Neural cell (in vitro differentiated cells): ENCODE measurements at regions not wholly inside any gene's neighbourhood (a gene's known extent, or its start where the extent isn't known, plus 50 kb on each side); places are given as distances from the start of the nearest gene placed in this dataset.

Experiments
- H2AFZ ChIP-seq: fragments of 200-600, 300-800 bp; sonication (generic), shearing (Covaris generic); 2 replicates; pipeline ENCODE4 v1.6.0; 2014; ENCODE audit warnings: low read depth, mild to moderate bottlenecking, antibody characterized with exemption, low read length, moderate library complexity
- H3F3A ChIP-seq: fragments of 200-600 bp; shearing (Covaris generic); 2 replicates; pipeline ENCODE4 v1.6.1; 2016; ENCODE audit warnings: mild to moderate bottlenecking, moderate library complexity, mixed read lengths, antibody characterized with exemption, low read length; ENCODE audit not compliant: insufficient read depth, poor library complexity, severe bottlenecking
- H3K27ac ChIP-seq: fragments of 200-600, 300-800 bp; sonication (generic), shearing (Covaris generic); 2 replicates; pipeline ENCODE4 v1.5.1; 2014; ENCODE audit warnings: mild to moderate bottlenecking, low read length, moderate library complexity
- H3K27me3 ChIP-seq: fragments of 300-800, 200-600 bp; sonication (generic), shearing (Covaris generic); 2 replicates; pipeline ENCODE4 v1.6.0; 2014; ENCODE audit warnings: mild to moderate bottlenecking, low read depth, low read length, moderate library complexity; ENCODE audit not compliant: insufficient read depth
- H3K36me3 ChIP-seq: fragments of 300-800, 200-600 bp; sonication (generic), shearing (Covaris generic); 2 replicates; pipeline ENCODE4 v1.5.1; 2014; ENCODE audit warnings: mild to moderate bottlenecking, antibody characterized with exemption, low read length, moderate library complexity; ENCODE audit not compliant: insufficient read depth
- H3K4me2 ChIP-seq: fragments of 300-800, 200-600 bp; sonication (generic), shearing (Covaris generic); 2 replicates; pipeline ENCODE4 v1.6.0; 2014; ENCODE audit warnings: mild to moderate bottlenecking, low read length
- H3K4me3 ChIP-seq: fragments of 300-800, 200-600 bp; sonication (generic), shearing (Covaris generic); 2 replicates; pipeline ENCODE4 v1.5.1; 2014; ENCODE audit warnings: mild to moderate bottlenecking, low read length, moderate library complexity
- H3K79me2 ChIP-seq: fragments of 200-600 bp; shearing (Covaris generic); replicated peaks from 2 replicates; pipeline ENCODE4 v1.6.0; 2014; ENCODE audit warnings: mild to moderate bottlenecking, low read length, moderate library complexity; ENCODE audit not compliant: insufficient read depth
- H3K9ac ChIP-seq: fragments of 300-800, 200-600 bp; sonication (generic), shearing (Covaris generic); 2 replicates; pipeline ENCODE4 v1.6.1; 2016; ENCODE audit warnings: mild to moderate bottlenecking, low read length, mixed read lengths
- H3K9me2 ChIP-seq: fragments of 200-600 bp; shearing (Covaris generic); 2 replicates; pipeline ENCODE4 v1.6.1; 2016; ENCODE audit warnings: mild to moderate bottlenecking, low read length, mixed read lengths; ENCODE audit not compliant: insufficient read depth
- H3K9me3 ChIP-seq: fragments of 200-600, 300-800 bp; sonication (generic), shearing (Covaris generic); 2 replicates; pipeline ENCODE4 v1.6.1; 2016; ENCODE audit warnings: mild to moderate bottlenecking, mixed run types, low read length, moderate library complexity, mixed read lengths
- H4K20me1 ChIP-seq: fragments of 200-600 bp; shearing (Covaris generic); 2 replicates; pipeline ENCODE4 v1.6.1; 2016; ENCODE audit warnings: mild to moderate bottlenecking, mixed run types; ENCODE audit not compliant: insufficient read depth
- EP300 ChIP-seq: fragments of 450-650 bp; conservative IDR thresholded peaks from 2 replicates; pipeline ENCODE4 v1.6.1; 2014; ENCODE audit warnings: antibody characterized with exemption, mild to moderate bottlenecking, moderate library complexity; ENCODE audit not compliant: poor library complexity, severe bottlenecking
- EZH2 ChIP-seq: fragments of 200-600, 300-800 bp; shearing (Covaris generic), sonication (generic); IDR thresholded peaks from 2 replicates; pipeline ENCODE4 v1.6.1; 2014; ENCODE audit warnings: antibody characterized with exemption, low read length, borderline replicate concordance, mild to moderate bottlenecking; ENCODE audit not compliant: insufficient read depth, poor library complexity, severe bottlenecking
- MXI1 ChIP-seq: fragments of 450-650 bp; conservative IDR thresholded peaks from 2 replicates; pipeline ENCODE4 v1.6.1; 2014; ENCODE audit warnings: antibody characterized with exemption, mild to moderate bottlenecking; ENCODE audit not compliant: poor library complexity, severe bottlenecking
- POLR2AphosphoS5 ChIP-seq: IDR thresholded peaks from 2 replicates; pipeline ENCODE4 v1.6.1; 2012
- RAD21 ChIP-seq: fragments of 450-650 bp; conservative IDR thresholded peaks from 2 replicates; pipeline ENCODE4 v1.6.1; 2014; ENCODE audit warnings: antibody characterized with exemption, mild to moderate bottlenecking, moderate library complexity
- SMC3 ChIP-seq: fragments of 450-650 bp; conservative IDR thresholded peaks from 2 replicates; pipeline ENCODE4 v1.6.1; 2014; ENCODE audit warnings: antibody characterized with exemption, mild to moderate bottlenecking, moderate library complexity; ENCODE audit not compliant: poor library complexity
- TAF1 ChIP-seq: IDR thresholded peaks from 2 replicates; pipeline ENCODE4 v1.6.1; 2012; ENCODE audit warnings: low read depth
- TF ChIP-seq, protein P1 (sequence below): IDR thresholded peaks from 2 replicates; pipeline ENCODE4 v1.6.1; 2012; ENCODE audit warnings: borderline replicate concordance
- TF ChIP-seq, protein P2 (sequence below): fragments of 450-650 bp; IDR thresholded peaks from 2 replicates; pipeline ENCODE4 v1.5.1; 2014; ENCODE audit warnings: antibody characterized with exemption, mild to moderate bottlenecking, moderate library complexity; ENCODE audit not compliant: poor library complexity, severe bottlenecking

DNA sequence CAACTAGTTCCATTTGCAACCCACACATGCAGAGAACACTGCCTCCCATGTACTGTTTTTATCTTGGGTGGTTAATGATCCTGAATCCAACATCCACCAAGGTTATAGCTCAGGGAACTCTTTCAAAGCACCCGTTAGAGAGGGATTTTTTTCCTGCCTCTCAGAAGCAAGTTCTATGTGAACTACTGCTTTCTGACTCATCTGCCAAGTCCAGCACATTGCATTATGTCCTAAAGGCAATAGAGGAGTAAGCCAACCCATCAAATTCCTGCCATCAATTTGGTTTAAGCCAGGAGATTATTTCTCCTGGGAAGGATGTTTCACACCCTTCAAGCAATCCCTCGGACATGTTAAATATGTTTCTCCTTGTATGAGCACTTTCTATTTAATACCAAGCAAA lies 334.5 kb downstream of the GASK1B start:
- Histone ChIP-seq H3K4me3 (no peak overlapping the region), H3K4me2 (no peak overlapping the region), H4K20me1 (no peaks in the 10 kb centered on the region), H3K27me3 (no peaks in the 10 kb centered on the region), H3K36me3 (no peaks in the 10 kb centered on the region), H3K27ac (no peak overlapping the region), H2AFZ (no peak overlapping the region), H3K9me2 (no peaks in the 10 kb centered on the region), H3K9me3 (no peaks in the 10 kb centered on the region), H3K9ac (no peak overlapping the region), H3F3A (no peaks in the 10 kb centered on the region), H3K79me2 (no peaks in the 10 kb centered on the region)
- TF ChIP-seq RAD21 (no peak), POLR2AphosphoS5 (no peak), SMC3 (no peak), EZH2 (no peak), MXI1 (no peak), TAF1 (no peak), EP300 (no peak)
- TF ChIP-seq, protein P1, sequence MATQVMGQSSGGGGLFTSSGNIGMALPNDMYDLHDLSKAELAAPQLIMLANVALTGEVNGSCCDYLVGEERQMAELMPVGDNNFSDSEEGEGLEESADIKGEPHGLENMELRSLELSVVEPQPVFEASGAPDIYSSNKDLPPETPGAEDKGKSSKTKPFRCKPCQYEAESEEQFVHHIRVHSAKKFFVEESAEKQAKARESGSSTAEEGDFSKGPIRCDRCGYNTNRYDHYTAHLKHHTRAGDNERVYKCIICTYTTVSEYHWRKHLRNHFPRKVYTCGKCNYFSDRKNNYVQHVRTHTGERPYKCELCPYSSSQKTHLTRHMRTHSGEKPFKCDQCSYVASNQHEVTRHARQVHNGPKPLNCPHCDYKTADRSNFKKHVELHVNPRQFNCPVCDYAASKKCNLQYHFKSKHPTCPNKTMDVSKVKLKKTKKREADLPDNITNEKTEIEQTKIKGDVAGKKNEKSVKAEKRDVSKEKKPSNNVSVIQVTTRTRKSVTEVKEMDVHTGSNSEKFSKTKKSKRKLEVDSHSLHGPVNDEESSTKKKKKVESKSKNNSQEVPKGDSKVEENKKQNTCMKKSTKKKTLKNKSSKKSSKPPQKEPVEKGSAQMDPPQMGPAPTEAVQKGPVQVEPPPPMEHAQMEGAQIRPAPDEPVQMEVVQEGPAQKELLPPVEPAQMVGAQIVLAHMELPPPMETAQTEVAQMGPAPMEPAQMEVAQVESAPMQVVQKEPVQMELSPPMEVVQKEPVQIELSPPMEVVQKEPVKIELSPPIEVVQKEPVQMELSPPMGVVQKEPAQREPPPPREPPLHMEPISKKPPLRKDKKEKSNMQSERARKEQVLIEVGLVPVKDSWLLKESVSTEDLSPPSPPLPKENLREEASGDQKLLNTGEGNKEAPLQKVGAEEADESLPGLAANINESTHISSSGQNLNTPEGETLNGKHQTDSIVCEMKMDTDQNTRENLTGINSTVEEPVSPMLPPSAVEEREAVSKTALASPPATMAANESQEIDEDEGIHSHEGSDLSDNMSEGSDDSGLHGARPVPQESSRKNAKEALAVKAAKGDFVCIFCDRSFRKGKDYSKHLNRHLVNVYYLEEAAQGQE: no peak
- TF ChIP-seq, protein P2, sequence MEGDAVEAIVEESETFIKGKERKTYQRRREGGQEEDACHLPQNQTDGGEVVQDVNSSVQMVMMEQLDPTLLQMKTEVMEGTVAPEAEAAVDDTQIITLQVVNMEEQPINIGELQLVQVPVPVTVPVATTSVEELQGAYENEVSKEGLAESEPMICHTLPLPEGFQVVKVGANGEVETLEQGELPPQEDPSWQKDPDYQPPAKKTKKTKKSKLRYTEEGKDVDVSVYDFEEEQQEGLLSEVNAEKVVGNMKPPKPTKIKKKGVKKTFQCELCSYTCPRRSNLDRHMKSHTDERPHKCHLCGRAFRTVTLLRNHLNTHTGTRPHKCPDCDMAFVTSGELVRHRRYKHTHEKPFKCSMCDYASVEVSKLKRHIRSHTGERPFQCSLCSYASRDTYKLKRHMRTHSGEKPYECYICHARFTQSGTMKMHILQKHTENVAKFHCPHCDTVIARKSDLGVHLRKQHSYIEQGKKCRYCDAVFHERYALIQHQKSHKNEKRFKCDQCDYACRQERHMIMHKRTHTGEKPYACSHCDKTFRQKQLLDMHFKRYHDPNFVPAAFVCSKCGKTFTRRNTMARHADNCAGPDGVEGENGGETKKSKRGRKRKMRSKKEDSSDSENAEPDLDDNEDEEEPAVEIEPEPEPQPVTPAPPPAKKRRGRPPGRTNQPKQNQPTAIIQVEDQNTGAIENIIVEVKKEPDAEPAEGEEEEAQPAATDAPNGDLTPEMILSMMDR: no peak

DNA sequence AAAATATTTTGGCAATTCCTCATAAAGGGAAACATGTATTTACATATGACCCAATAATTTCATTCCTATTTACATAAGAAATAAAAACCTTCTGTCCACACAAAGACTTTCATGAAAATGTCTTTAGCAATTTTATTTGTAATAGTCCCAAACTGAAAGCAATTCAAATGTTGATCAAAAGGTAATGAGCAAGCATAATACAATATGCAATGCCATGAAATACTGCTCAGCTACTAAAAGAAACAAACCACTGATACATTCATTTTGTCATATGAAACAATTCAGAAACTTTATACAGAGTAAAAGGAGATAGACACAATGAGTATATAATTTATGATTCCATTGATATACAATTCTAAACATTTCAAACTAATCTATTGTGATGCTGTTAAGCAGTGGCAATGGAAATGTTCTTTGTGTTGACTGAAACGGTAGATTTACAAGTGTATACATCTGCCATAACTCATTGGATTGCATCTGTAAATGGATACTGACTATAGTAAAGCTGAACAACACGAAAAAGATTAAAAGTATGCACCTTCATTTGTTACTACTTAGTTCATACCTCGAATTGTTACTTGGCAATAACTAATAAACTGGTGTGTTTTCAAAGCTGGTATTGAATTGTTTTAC lies 335.6 kb downstream of the GASK1B start:
- Histone ChIP-seq H3K27ac (no peak overlapping the region), H3K9me3 (no peaks in the 10 kb centered on the region), H3F3A (no peaks in the 10 kb centered on the region), H3K9me2 (no peaks in the 10 kb centered on the region), H3K36me3 (no peaks in the 10 kb centered on the region), H3K4me2 (no peak overlapping the region), H3K4me3 (no peak overlapping the region), H2AFZ (no peak overlapping the region), H4K20me1 (no peaks in the 10 kb centered on the region), H3K9ac (no peak overlapping the region), H3K79me2 (no peaks in the 10 kb centered on the region), H3K27me3 (no peaks in the 10 kb centered on the region)
- TF ChIP-seq SMC3: no peak
- TF ChIP-seq RAD21: no peak
- TF ChIP-seq, protein P2: no peak
- TF ChIP-seq EP300: no peak
- TF ChIP-seq EZH2: no peak
- TF ChIP-seq TAF1: no peak
- TF ChIP-seq, protein P1: no peak
- no peak for TF ChIP-seq MXI1
- TF ChIP-seq POLR2AphosphoS5: no peak
